ENCODE measurements at regions not wholly inside any gene's neighbourhood (a gene's known extent, or its start where the extent isn't known, plus 50 kb on each side); places are given as distances from the start of the nearest gene placed in this dataset.

- H3K4me1 ChIP-seq: peaks cover 0 to 6% (median 0%) of the 10 kb centered on the region in 4 donors
- H3K27ac ChIP-seq: no peak overlapping the region
- DNase-seq (ENCODE audit: low spot score in 2 of 2): no peak
- H3K36me3 ChIP-seq: no peaks in the 10 kb centered on the region
- no peaks in the 10 kb centered on the region for H3K9me3 ChIP-seq
- H3K27me3 ChIP-seq: no peaks in the 10 kb centered on the region
- 54 to 56% methylated on average over 2 of the region's 2 CpGs for WGBS, 2 donors
- TF ChIP-seq EP300 (IDR thresholded peaks at IDR 0.05) (no peak), CTCF (IDR thresholded peaks at IDR 0.05) (no peak), POLR2A (IDR thresholded peaks at IDR 0.05) (no peak)
- no peak overlapping the region for H3K4me3 ChIP-seq
Observed at GRCh38 chr12:28063355-28063880, 90.9 kb upstream of the PTHLH start.

GRCh38 chr12:28065374-28065773 lies 92.8 kb upstream of the PTHLH start:
- Histone ChIP-seq H3K9me3 (no peaks in the 10 kb centered on the region), H3K4me1 (peaks cover 0 to 6% (median 0%) of the 10 kb centered on the region in 4 donors), H3K27me3 (no peaks in the 10 kb centered on the region), H3K27ac (no peak overlapping the region), H3K36me3 (no peaks in the 10 kb centered on the region), H3K4me3 (no peak overlapping the region)
- no peak for DNase-seq (ENCODE audit: low spot score in 2 of 2)
- 88 to 89% methylated on average over 2 of the region's 2 CpGs for WGBS, 2 donors
- TF ChIP-seq POLR2A (IDR thresholded peaks at IDR 0.05) (no peak), CTCF (IDR thresholded peaks at IDR 0.05) (no peak), EP300 (IDR thresholded peaks at IDR 0.05) (no peak)

GRCh38 chr12:28065889-28066630 lies 93.5 kb upstream of the PTHLH start:
- 61 to 62% methylated on average over 1 of the region's 1 CpG for WGBS, 2 donors
- Histone ChIP-seq H3K36me3 (no peaks in the 10 kb centered on the region), H3K4me3 (no peak overlapping the region), H3K9me3 (peaks cover 0 to 3% (median 0%) of the 10 kb centered on the region in 4 donors), H3K27ac (no peak overlapping the region), H3K4me1 (peaks cover 0 to 6% (median 0%) of the 10 kb centered on the region in 4 donors), H3K27me3 (no peaks in the 10 kb centered on the region)
- no peak for TF ChIP-seq POLR2A (IDR thresholded peaks at IDR 0.05)
- no peak for TF ChIP-seq EP300 (IDR thresholded peaks at IDR 0.05)
- TF ChIP-seq CTCF (IDR thresholded peaks at IDR 0.05): no peak
- DNase-seq (ENCODE audit: low spot score in 2 of 2): no peak

- H3K27me3 ChIP-seq: no peaks in the 10 kb centered on the region
- no peak overlapping the region for H3K4me3 ChIP-seq
- H3K9me3 ChIP-seq: peaks cover 0 to 9% (median 3%) of the 10 kb centered on the region in 4 donors
- TF ChIP-seq EP300 (IDR thresholded peaks at IDR 0.05): no peak
- TF ChIP-seq CTCF (IDR thresholded peaks at IDR 0.05): no peak
- no peak for TF ChIP-seq POLR2A (IDR thresholded peaks at IDR 0.05)
- 82 to 95% methylated on average over 1 of the region's 1 CpG for WGBS, 2 donors
- no peak overlapping the region for H3K27ac ChIP-seq
- peaks cover 0 to 6% (median 0%) of the 10 kb centered on the region in 4 donors for H3K4me1 ChIP-seq
- DNase-seq (ENCODE audit: low spot score in 2 of 2): no peak
- H3K36me3 ChIP-seq: no peaks in the 10 kb centered on the region
Observed at GRCh38 chr12:28066879-28067278, 94.3 kb upstream of the PTHLH start.

GRCh38 chr12:28068467-28068866 lies 95.9 kb upstream of the PTHLH start:
- Histone ChIP-seq H3K27ac (no peak overlapping the region), H3K4me1 (peaks cover 0 to 6% (median 0%) of the 10 kb centered on the region in 4 donors), H3K27me3 (no peaks in the 10 kb centered on the region), H3K36me3 (no peaks in the 10 kb centered on the region), H3K4me3 (no peak overlapping the region), H3K9me3 (peaks cover 0 to 18% (median 5%) of the 10 kb centered on the region in 4 donors)
- DNase-seq (ENCODE audit: low spot score in 2 of 2): no peak
- TF ChIP-seq EP300 (IDR thresholded peaks at IDR 0.05) (no peak), CTCF (IDR thresholded peaks at IDR 0.05) (no peak), POLR2A (IDR thresholded peaks at IDR 0.05) (no peak)

All from tibial nerve (tissue), 4 donors.